UCSD-AML1 (cell line): ENCODE measurements at regions not wholly inside any gene's neighbourhood (a gene's known extent, or its start where the extent isn't known, plus 50 kb on each side); places are given as distances from the start of the nearest gene placed in this dataset.
"Not testable (repeated sequence)": the region's sequence is repeated elsewhere in the genome, so short reads cannot be mapped to it uniquely, and the experiment has no call there.

Experiments used
- DNase-seq: peaks from one replicate; lab custom pipeline; 2025; ENCODE audit not compliant: unreplicated experiment; lab: John Stamatoyannopoulos, UW

GRCh38 chr6:26232306-26232939 lies 132.6 kb upstream of the BTN3A2 start:
- DNase-seq, result no peak

- no peak for DNase-seq
These were observed 131.9 kb upstream of the BTN3A2 start for GRCh38 chr6:26232940-26233648.

- DNase-seq, result peak; percentile 71
These were observed 131.2 kb upstream of the BTN3A2 start for GRCh38 chr6:26233649-26234420.

GRCh38 chr6:26234421-26235301 lies 130.3 kb upstream of the BTN3A2 start:
- DNase-seq, result peak; percentile 76

GRCh38 chr6:26235302-26235670 lies 129.7 kb upstream of the BTN3A2 start:
- DNase-seq, result no peak

GRCh38 chr6:26239415-26239814 lies 125.6 kb upstream of the BTN3A2 start:
- not testable (repeated sequence) for DNase-seq

- no peak for DNase-seq
These were observed 124.6 kb upstream of the BTN3A2 start for GRCh38 chr6:26240157-26241032.

GRCh38 chr6:26241033-26241895 lies 123.7 kb upstream of the BTN3A2 start:
- DNase-seq, result no peak

GRCh38 chr6:26243132-26243531 lies 121.9 kb upstream of the BTN3A2 start:
- no peak for DNase-seq

GRCh38 chr6:26243752-26244151 lies 121.2 kb upstream of the BTN3A2 start:
- no peak for DNase-seq

- no peak for DNase-seq
These were observed 118.9 kb upstream of the BTN3A2 start for GRCh38 chr6:26246058-26246457.

GRCh38 chr6:26246553-26246952 lies 118.4 kb upstream of the BTN3A2 start:
- DNase-seq, result no peak

- no peak for DNase-seq
These were observed 115.4 kb upstream of the BTN3A2 start for GRCh38 chr6:26249707-26249956.

GRCh38 chr6:26249957-26250697 lies 114.9 kb upstream of the BTN3A2 start:
- DNase-seq, result peak; percentile 83

GRCh38 chr6:26250698-26251044 lies 114.3 kb upstream of the BTN3A2 start:
- no peak for DNase-seq

GRCh38 chr6:26251354-26252076 lies 113.5 kb upstream of the BTN3A2 start:
- peak; percentile 58 for DNase-seq

GRCh38 chr6:26252077-26252472 lies 112.9 kb upstream of the BTN3A2 start:
- DNase-seq, result no peak

- DNase-seq, result no peak
These were observed 110.3 kb upstream of the BTN3A2 start for GRCh38 chr6:26254724-26255123.
